ENCODE measurements at regions not wholly inside any gene's neighbourhood (a gene's known extent, or its start where the extent isn't known, plus 50 kb on each side); places are given as distances from the start of the nearest gene placed in this dataset. TPM values are rescaled to one million over a fixed set of nuclear protein-coding genes. Genes with fewer than 3 reads are reported as not detected.
A peak's percentile ranks its signal among the peaks of the same experiment; 100 is the strongest.
"Not testable (repeated sequence)": the region's sequence is repeated elsewhere in the genome, so short reads cannot be mapped to it uniquely, and the experiment has no call there.

GRCh38 chr1:149418782-149419181, 56.1 kb upstream of the NBPF19 start:
- H4K20me1 ChIP-seq (ENCODE audit: insufficient read depth, low read length); POLR2A ChIA-PET; H3K27ac ChIP-seq (ENCODE audit: low read depth, low read length, poor library complexity, severe bottlenecking); H3K4me3 ChIP-seq (ENCODE audit: low read depth, low read length, poor library complexity, severe bottlenecking); H3K4me2 ChIP-seq (ENCODE audit: low read length); intact Hi-C loops (cut with micrococcal nuclease; ENCODE audit: unreplicated experiment); BruUV-seq (replicated peaks); H3K36me3 ChIP-seq (ENCODE audit: insufficient read depth, low read length); H3K79me2 ChIP-seq (ENCODE audit: insufficient read depth, low read depth, low read length); DNase-seq (ENCODE audit: low spot score); H2AFZ ChIP-seq (ENCODE audit: low read length); CTCF ChIA-PET (ENCODE audit: unreplicated experiment); H3K4me1 ChIP-seq (ENCODE audit: insufficient read depth, low read length, poor library complexity, severe bottlenecking); H3K9me3 ChIP-seq (ENCODE audit: low read length); H3K9me2 ChIP-seq (ENCODE audit: insufficient read depth, low read length): not testable (repeated sequence)

- DNase-seq (ENCODE audit: low spot score); H2AFZ ChIP-seq (ENCODE audit: low read length); H3K4me1 ChIP-seq (ENCODE audit: insufficient read depth, low read length, poor library complexity, severe bottlenecking); POLR2A ChIA-PET; H3K79me2 ChIP-seq (ENCODE audit: insufficient read depth, low read depth, low read length); H3K9me2 ChIP-seq (ENCODE audit: insufficient read depth, low read length); H3K27ac ChIP-seq (ENCODE audit: low read depth, low read length, poor library complexity, severe bottlenecking); H3K4me3 ChIP-seq (ENCODE audit: low read depth, low read length, poor library complexity, severe bottlenecking); BruUV-seq (replicated peaks); H3K4me2 ChIP-seq (ENCODE audit: low read length); H3K9me3 ChIP-seq (ENCODE audit: low read length); H3K36me3 ChIP-seq (ENCODE audit: insufficient read depth, low read length); CTCF ChIA-PET (ENCODE audit: unreplicated experiment); H4K20me1 ChIP-seq (ENCODE audit: insufficient read depth, low read length); intact Hi-C loops (cut with micrococcal nuclease; ENCODE audit: unreplicated experiment): not testable (repeated sequence)
Observed at GRCh38 chr1:149423122-149423521, 51.7 kb upstream of the NBPF19 start.

Small RNAs in the stretch of these regions (small RNA-seq; reads per million reads assigned to genes)
- gene RF00100 (5,943 reads per million, percentile 100 among the genes with 10 or more reads in this experiment), gene RNU1-59P (not detected)
